B cell (primary cell): ENCODE measurements at regions not wholly inside any gene's neighbourhood (a gene's known extent, or its start where the extent isn't known, plus 50 kb on each side); places are given as distances from the start of the nearest gene placed in this dataset.

Source experiments
- ATAC-seq: fragments of 200-7000 bp; cut with Tn5 transposase; one replicate; pipeline ENCODE4 v1.10.0; 2021; ENCODE audit warnings: low read depth, mild to moderate bottlenecking, moderate number of reproducible peaks, moderate library complexity
- CTCF ChIA-PET: fragments of 350-600 bp; sonication (Branson Sonifier 250); formaldehyde crosslinking; loops from one replicate; lab custom pipeline; 2021; ENCODE audit warnings: antibody characterized with exemption, inconsistent platforms; lab: Charles Lee
- POLR2A ChIA-PET: fragments of 350-600 bp; sonication (Branson Sonifier 250); formaldehyde crosslinking; loops from one replicate; lab custom pipeline; 2021; ENCODE audit warnings: antibody characterized with exemption; lab: Charles Lee
- DNase-seq: peaks from one replicate; pipeline ENCODE4 v3.0.0; 2013
- H2AFZ ChIP-seq: 2 replicates; pipeline ENCODE4 v1.6.1; 2012; ENCODE audit warnings: mild to moderate bottlenecking, low read depth, low read length; ENCODE audit not compliant: insufficient read depth, poor library complexity, severe bottlenecking
- H3K27ac ChIP-seq, 2 donors: 1 replicate in 1 of 2; 2 replicates in 1 of 2; pipeline ENCODE4 v1.5.1; 2012 to 2013; ENCODE audit warnings: low read length in 2 of 2, mild to moderate bottlenecking in 2 of 2, moderate library complexity in 1 of 2
- H3K27me3 ChIP-seq, 4 experiments: fragments of 200-600 bp in 1 of 4; sonication (generic) in 1 of 4; replicated peaks in 1 of 4; 1 replicate in 2 of 4; 2 replicates in 2 of 4; pipeline versions ENCODE4 v1.6.1 to v1.7.0; 2013 to 2016; ENCODE audit warnings: low read length in 3 of 4, mild to moderate bottlenecking in 2 of 4, mixed read lengths in 1 of 4, moderate library complexity in 1 of 4; ENCODE audit not compliant: insufficient read depth in 4 of 4, control insufficient read depth in 3 of 4; ENCODE audit errors: control extremely low read depth in 1 of 4
- H3K36me3 ChIP-seq, 2 experiments: replicated peaks in 1 of 2; 1 replicate in 1 of 2; 2 replicates in 1 of 2; pipeline versions ENCODE4 v1.6.1 to v1.7.1; 2013; ENCODE audit warnings: low read length in 1 of 2; ENCODE audit not compliant: insufficient read depth in 2 of 2, control insufficient read depth in 1 of 2; ENCODE audit errors: control extremely low read depth in 1 of 2, extremely low read depth in 1 of 2
- H3K4me1 ChIP-seq, 2 donors: fragments of 200-600 bp in 1 of 2; sonication (generic) in 1 of 2; 1 replicate in 1 of 2; 2 replicates in 1 of 2; pipeline versions ENCODE4 v1.5.1 to v1.6.1; 2013 to 2017; ENCODE audit warnings: low read length in 2 of 2; ENCODE audit not compliant: control insufficient read depth in 2 of 2, insufficient read depth in 2 of 2
- H3K4me2 ChIP-seq: replicated peaks from 2 replicates; pipeline ENCODE3; 2012; ENCODE audit warnings: mild to moderate bottlenecking, low read depth, low read length; ENCODE audit not compliant: poor library complexity, severe bottlenecking
- H3K4me3 ChIP-seq, 5 experiments: fragments of 200-600 bp in 1 of 5; sonication (generic) in 1 of 5; 1 replicate in 3 of 5; 2 replicates in 2 of 5; pipeline versions ENCODE4 v1.5.1 to v1.7.0; 2011 to 2016; ENCODE audit warnings: low read length in 4 of 5, mild to moderate bottlenecking in 4 of 5, low read depth in 2 of 5, control low read depth in 1 of 5, moderate library complexity in 1 of 5; ENCODE audit not compliant: insufficient read depth in 1 of 5; ENCODE audit errors: control extremely low read depth in 1 of 5, extremely low read depth in 1 of 5
- H3K79me2 ChIP-seq: fragments of 200-600 bp; sonication (generic); one replicate; pipeline ENCODE4 v1.6.0; 2016; ENCODE audit warnings: low read length; ENCODE audit not compliant: control insufficient read depth, insufficient read depth
- H3K9ac ChIP-seq: fragments of 200-600 bp; sonication (generic); 2 replicates; pipeline ENCODE4 v1.6.1; 2017; ENCODE audit warnings: mild to moderate bottlenecking, low read length, moderate library complexity
- H3K9me3 ChIP-seq, 3 donors: one replicate each; pipeline versions ENCODE4 v1.6.1 to v1.7.1; 2013; ENCODE audit warnings: low read length in 2 of 3; ENCODE audit not compliant: control insufficient read depth in 2 of 3, insufficient read depth in 1 of 3; ENCODE audit errors: control extremely low read depth in 1 of 3
- H4K20me1 ChIP-seq: 2 replicates; pipeline ENCODE4 v1.6.0; 2012; ENCODE audit warnings: mild to moderate bottlenecking, low read length; ENCODE audit not compliant: insufficient read depth, control insufficient read depth, poor library complexity, severe bottlenecking
- H3K27ac Mint-ChIP-seq: one replicate; pipeline ENCODE4 v1.8.0; 2021; ENCODE audit warnings: mixed read lengths
- H3K27me3 Mint-ChIP-seq: one replicate; pipeline ENCODE4 v1.8.0; 2021; ENCODE audit warnings: mixed read lengths
- H3K4me1 Mint-ChIP-seq: one replicate; pipeline ENCODE4 v1.8.0; 2021; ENCODE audit warnings: mixed read lengths
- H3K4me3 Mint-ChIP-seq: one replicate; pipeline ENCODE4 v1.8.0; 2021; ENCODE audit warnings: mixed read lengths
- H3K9me3 Mint-ChIP-seq: one replicate; pipeline ENCODE4 v1.8.0; 2022; ENCODE audit warnings: mixed read lengths; ENCODE audit not compliant: insufficient read depth
- CTCF ChIP-seq: fragments of 200-600 bp; IDR thresholded peaks from one replicate; pipeline ENCODE4 v1.8.0; 2022; ENCODE audit warnings: antibody characterized with exemption, mild to moderate bottlenecking
- EZH2 ChIP-seq: IDR thresholded peaks from 2 replicates; pipeline ENCODE4 v1.6.1; 2012; ENCODE audit warnings: borderline replicate concordance, low read depth, mild to moderate bottlenecking, moderate library complexity, low read length; ENCODE audit not compliant: insufficient read depth, poor library complexity, severe bottlenecking
- WGBS: methylation state at CpG from one replicate; pipeline ENCODE4 v1.1.5; 2013; ENCODE audit warnings: missing lambda C conversion rate; ENCODE audit not compliant: insufficient coverage; 5-methylcytosine and 5-hydroxymethylcytosine counted together
- intact Hi-C: fragments of 100-400 bp; cut with micrococcal nuclease; formaldehyde crosslinking; loops from one replicate; pipeline ENCODE4 v1.10.0; 2022

GRCh38 chr14:25841226-25841625, 756.6 kb downstream of the NOVA1 start:
- Histone ChIP-seq H3K27me3 (no peaks in the 10 kb centered on the region), H3K9ac (no peak overlapping the region), H3K4me1 (no peaks in the 10 kb centered on the region), H3K36me3 (no peaks in the 10 kb centered on the region), H3K27ac (no peak overlapping the region), H3K9me3 (no peaks in the 10 kb centered on the region), H2AFZ (no peak overlapping the region), H4K20me1 (no peaks in the 10 kb centered on the region), H3K79me2 (no peaks in the 10 kb centered on the region), H3K4me2 (no peak overlapping the region), H3K4me3 (no peak overlapping the region)
- POLR2A ChIA-PET = no interaction called here
- CTCF ChIA-PET = no interaction called here
- intact Hi-C loops = no loop called here
- H3K27me3 Mint-ChIP-seq = no peaks in the 10 kb centered on the region
- no peak for ATAC-seq
- H3K9me3 Mint-ChIP-seq = peaks cover 2% of the 10 kb centered on the region
- no peak for TF ChIP-seq EZH2
- no peak for TF ChIP-seq CTCF
- H3K4me3 Mint-ChIP-seq = no peak overlapping the region
- WGBS = 100% methylated on average over 1 of the region's 2 CpGs
- H3K27ac Mint-ChIP-seq = no peak overlapping the region
- no peak for DNase-seq
- H3K4me1 Mint-ChIP-seq = no peaks in the 10 kb centered on the region

DNA sequence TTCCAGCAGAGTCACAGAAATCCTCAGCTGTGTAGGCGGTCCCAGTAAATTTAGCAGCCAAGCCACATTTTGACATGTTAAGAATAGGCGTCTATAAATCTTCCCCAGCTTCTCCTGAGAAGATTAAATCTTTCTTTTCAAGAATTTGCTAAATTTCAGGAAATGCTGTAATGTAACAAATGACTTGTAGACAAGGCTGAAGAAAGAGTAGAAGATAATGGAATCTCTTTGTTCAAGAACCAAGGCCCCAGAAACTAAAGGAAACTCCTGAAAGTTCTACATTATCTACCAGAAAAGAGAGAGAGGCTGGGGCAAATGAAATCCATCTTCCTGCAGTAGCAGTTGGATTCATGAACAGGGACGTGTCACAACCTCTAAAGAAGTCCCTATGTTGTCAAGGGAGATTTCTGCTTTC, 760.3 kb downstream of the NOVA1 start:
- no peak overlapping the region for H3K4me3 ChIP-seq
- H3K4me1 ChIP-seq = no peaks in the 10 kb centered on the region
- intact Hi-C loops = no loop called here
- H3K9me3 Mint-ChIP-seq = peaks cover 3% of the 10 kb centered on the region
- H3K9me3 ChIP-seq = no peaks in the 10 kb centered on the region
- POLR2A ChIA-PET = no interaction called here
- TF ChIP-seq EZH2 = no peak
- TF ChIP-seq CTCF = no peak
- WGBS = 14% methylated on average over 1 of the region's 3 CpGs
- H3K36me3 ChIP-seq = no peaks in the 10 kb centered on the region
- no peaks in the 10 kb centered on the region for H3K27me3 ChIP-seq
- no peak overlapping the region for H3K4me2 ChIP-seq
- H3K9ac ChIP-seq = no peak overlapping the region
- no peak for DNase-seq
- H2AFZ ChIP-seq = no peak overlapping the region
- H3K4me1 Mint-ChIP-seq = no peaks in the 10 kb centered on the region
- no peak overlapping the region for H3K4me3 Mint-ChIP-seq
- no peak overlapping the region for H3K27ac Mint-ChIP-seq
- no peak overlapping the region for H3K27ac ChIP-seq
- CTCF ChIA-PET = no interaction called here
- no peaks in the 10 kb centered on the region for H4K20me1 ChIP-seq
- no peak for ATAC-seq
- no peaks in the 10 kb centered on the region for H3K79me2 ChIP-seq
- no peaks in the 10 kb centered on the region for H3K27me3 Mint-ChIP-seq
